GM23338 (cell line): ENCODE measurements at regions not wholly inside any gene's neighbourhood (a gene's known extent, or its start where the extent isn't known, plus 50 kb on each side); places are given as distances from the start of the nearest gene placed in this dataset.

Source experiments
- CREB1 ChIP-seq: fragments of 250-450 bp; sonication (Bioruptor Pico); IDR thresholded peaks from 2 replicates; pipeline ENCODE4 v1.5.0; 2020; ENCODE audit warnings: low read depth, mild to moderate bottlenecking, moderate library complexity
- EZH2 ChIP-seq: fragments of 200-600 bp; sonication (generic); IDR thresholded peaks from one replicate; pipeline ENCODE4 v1.8.0; 2017; ENCODE audit warnings: antibody characterized with exemption, mild to moderate bottlenecking, low read depth; ENCODE audit not compliant: unreplicated experiment
- EZH2phosphoT487 ChIP-seq: fragments of 200-600 bp; sonication (generic); IDR thresholded peaks from one replicate; pipeline ENCODE4 v1.8.1; 2018; ENCODE audit warnings: antibody characterized with exemption; ENCODE audit not compliant: unreplicated experiment
- JUNB ChIP-seq: IDR thresholded peaks from one replicate; pipeline ENCODE4 v1.6.1; 2016; ENCODE audit warnings: antibody characterized with exemption; ENCODE audit not compliant: unreplicated experiment
- NANOG ChIP-seq: IDR thresholded peaks from 2 replicates; pipeline ENCODE4 v1.6.1; 2016; ENCODE audit warnings: antibody characterized with exemption, borderline replicate concordance
- POLR2AphosphoS5 ChIP-seq: IDR thresholded peaks from 2 replicates; pipeline ENCODE4 v1.6.1; 2016; ENCODE audit warnings: antibody characterized with exemption, low read depth
- STAT1 ChIP-seq: IDR thresholded peaks from one replicate; pipeline ENCODE4 v1.6.1; 2016; ENCODE audit warnings: antibody characterized with exemption; ENCODE audit not compliant: unreplicated experiment
- ZNF114 ChIP-seq: fragments of 250-450 bp; sonication (Bioruptor Pico); IDR thresholded peaks from 2 replicates; pipeline ENCODE4 v1.5.0; 2020; ENCODE audit warnings: mild to moderate bottlenecking, moderate library complexity
- ZNF331 ChIP-seq: fragments of 250-450 bp; sonication (Bioruptor Pico); IDR thresholded peaks from 2 replicates; pipeline ENCODE4 v1.5.0; 2020; ENCODE audit warnings: low read depth, mild to moderate bottlenecking, moderate library complexity
- TF ChIP-seq, protein P1 (sequence below), 2 experiments: fragments of 200-600 bp in 1 of 2; sonication (generic) in 1 of 2; conservative IDR thresholded peaks; 2 replicates each; pipeline versions ENCODE4 v1.5.1 to v1.6.1; 2016 to 2017; ENCODE audit warnings: antibody characterized with exemption in 2 of 2, low read depth in 2 of 2, mild to moderate bottlenecking in 2 of 2, moderate library complexity in 1 of 2
- TF ChIP-seq, protein P2 (sequence below): IDR thresholded peaks from one replicate; pipeline ENCODE4 v1.6.1; 2018; ENCODE audit warnings: antibody characterized with exemption; ENCODE audit not compliant: unreplicated experiment
- TF ChIP-seq, protein P3 (sequence below): IDR thresholded peaks from 2 replicates; pipeline ENCODE4 v1.6.1; 2016; ENCODE audit warnings: antibody characterized with exemption

DNA sequence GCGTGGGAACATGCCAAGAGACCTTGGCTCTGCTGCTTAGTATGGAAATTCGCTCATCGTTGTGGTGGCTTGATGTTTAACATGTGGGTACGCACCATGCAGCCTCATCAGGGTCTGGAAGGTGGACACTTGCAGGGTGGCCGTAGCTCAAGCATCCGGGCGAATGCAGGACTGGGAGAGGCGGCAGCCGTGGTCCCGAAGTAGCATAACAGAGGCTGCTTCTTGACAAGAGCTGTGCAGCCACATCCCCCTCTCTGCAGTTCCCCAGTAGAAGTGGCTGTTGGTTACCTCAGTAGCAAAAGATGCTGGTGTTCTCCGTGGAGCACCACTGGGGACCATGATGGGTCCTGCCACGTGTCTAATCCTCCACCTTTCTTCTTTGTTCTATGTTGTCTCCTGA is 195.0 kb downstream of the THBS2 start:
- TF ChIP-seq, protein P1, sequence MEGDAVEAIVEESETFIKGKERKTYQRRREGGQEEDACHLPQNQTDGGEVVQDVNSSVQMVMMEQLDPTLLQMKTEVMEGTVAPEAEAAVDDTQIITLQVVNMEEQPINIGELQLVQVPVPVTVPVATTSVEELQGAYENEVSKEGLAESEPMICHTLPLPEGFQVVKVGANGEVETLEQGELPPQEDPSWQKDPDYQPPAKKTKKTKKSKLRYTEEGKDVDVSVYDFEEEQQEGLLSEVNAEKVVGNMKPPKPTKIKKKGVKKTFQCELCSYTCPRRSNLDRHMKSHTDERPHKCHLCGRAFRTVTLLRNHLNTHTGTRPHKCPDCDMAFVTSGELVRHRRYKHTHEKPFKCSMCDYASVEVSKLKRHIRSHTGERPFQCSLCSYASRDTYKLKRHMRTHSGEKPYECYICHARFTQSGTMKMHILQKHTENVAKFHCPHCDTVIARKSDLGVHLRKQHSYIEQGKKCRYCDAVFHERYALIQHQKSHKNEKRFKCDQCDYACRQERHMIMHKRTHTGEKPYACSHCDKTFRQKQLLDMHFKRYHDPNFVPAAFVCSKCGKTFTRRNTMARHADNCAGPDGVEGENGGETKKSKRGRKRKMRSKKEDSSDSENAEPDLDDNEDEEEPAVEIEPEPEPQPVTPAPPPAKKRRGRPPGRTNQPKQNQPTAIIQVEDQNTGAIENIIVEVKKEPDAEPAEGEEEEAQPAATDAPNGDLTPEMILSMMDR (conservative IDR thresholded peaks at IDR 0.05; ENCODE audit: low read depth in 2 of 2): no peak
- TF ChIP-seq POLR2AphosphoS5: no peak
- TF ChIP-seq NANOG: no peak
- no peak for TF ChIP-seq ZNF114
- TF ChIP-seq EZH2phosphoT487: no peak
- no peak for TF ChIP-seq EZH2
- TF ChIP-seq, protein P2, sequence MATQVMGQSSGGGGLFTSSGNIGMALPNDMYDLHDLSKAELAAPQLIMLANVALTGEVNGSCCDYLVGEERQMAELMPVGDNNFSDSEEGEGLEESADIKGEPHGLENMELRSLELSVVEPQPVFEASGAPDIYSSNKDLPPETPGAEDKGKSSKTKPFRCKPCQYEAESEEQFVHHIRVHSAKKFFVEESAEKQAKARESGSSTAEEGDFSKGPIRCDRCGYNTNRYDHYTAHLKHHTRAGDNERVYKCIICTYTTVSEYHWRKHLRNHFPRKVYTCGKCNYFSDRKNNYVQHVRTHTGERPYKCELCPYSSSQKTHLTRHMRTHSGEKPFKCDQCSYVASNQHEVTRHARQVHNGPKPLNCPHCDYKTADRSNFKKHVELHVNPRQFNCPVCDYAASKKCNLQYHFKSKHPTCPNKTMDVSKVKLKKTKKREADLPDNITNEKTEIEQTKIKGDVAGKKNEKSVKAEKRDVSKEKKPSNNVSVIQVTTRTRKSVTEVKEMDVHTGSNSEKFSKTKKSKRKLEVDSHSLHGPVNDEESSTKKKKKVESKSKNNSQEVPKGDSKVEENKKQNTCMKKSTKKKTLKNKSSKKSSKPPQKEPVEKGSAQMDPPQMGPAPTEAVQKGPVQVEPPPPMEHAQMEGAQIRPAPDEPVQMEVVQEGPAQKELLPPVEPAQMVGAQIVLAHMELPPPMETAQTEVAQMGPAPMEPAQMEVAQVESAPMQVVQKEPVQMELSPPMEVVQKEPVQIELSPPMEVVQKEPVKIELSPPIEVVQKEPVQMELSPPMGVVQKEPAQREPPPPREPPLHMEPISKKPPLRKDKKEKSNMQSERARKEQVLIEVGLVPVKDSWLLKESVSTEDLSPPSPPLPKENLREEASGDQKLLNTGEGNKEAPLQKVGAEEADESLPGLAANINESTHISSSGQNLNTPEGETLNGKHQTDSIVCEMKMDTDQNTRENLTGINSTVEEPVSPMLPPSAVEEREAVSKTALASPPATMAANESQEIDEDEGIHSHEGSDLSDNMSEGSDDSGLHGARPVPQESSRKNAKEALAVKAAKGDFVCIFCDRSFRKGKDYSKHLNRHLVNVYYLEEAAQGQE: no peak
- TF ChIP-seq ZNF331 (CRISPR knock-in tag): no peak
- TF ChIP-seq CREB1 (CRISPR knock-in tag): no peak
- TF ChIP-seq STAT1: no peak
- TF ChIP-seq, protein P3, sequence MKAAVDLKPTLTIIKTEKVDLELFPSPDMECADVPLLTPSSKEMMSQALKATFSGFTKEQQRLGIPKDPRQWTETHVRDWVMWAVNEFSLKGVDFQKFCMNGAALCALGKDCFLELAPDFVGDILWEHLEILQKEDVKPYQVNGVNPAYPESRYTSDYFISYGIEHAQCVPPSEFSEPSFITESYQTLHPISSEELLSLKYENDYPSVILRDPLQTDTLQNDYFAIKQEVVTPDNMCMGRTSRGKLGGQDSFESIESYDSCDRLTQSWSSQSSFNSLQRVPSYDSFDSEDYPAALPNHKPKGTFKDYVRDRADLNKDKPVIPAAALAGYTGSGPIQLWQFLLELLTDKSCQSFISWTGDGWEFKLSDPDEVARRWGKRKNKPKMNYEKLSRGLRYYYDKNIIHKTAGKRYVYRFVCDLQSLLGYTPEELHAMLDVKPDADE: no peak
- TF ChIP-seq JUNB: no peak
